ENCODE measurements at regions not wholly inside any gene's neighbourhood (a gene's known extent, or its start where the extent isn't known, plus 50 kb on each side); places are given as distances from the start of the nearest gene placed in this dataset.

- TF ChIP-seq CTCF (IDR thresholded peaks at IDR 0.05) = no peak
- no peak for TF ChIP-seq POLR2A (IDR thresholded peaks at IDR 0.05)
- TF ChIP-seq POLR2AphosphoS5 (IDR thresholded peaks at IDR 0.05; ENCODE audit: insufficient read depth in 1 of 2, low read depth in 1 of 2) = no peak
Observed at GRCh38 chr11:123351375-123351774, 78.7 kb upstream of the GRAMD1B start.
